Ovary (tissue), 7 donors: ENCODE measurements at regions not wholly inside any gene's neighbourhood (a gene's known extent, or its start where the extent isn't known, plus 50 kb on each side); places are given as distances from the start of the nearest gene placed in this dataset.
"Not testable (repeated sequence)": the region's sequence is repeated elsewhere in the genome, so short reads cannot be mapped to it uniquely, and the experiment has no call there.

Experiments
- DNase-seq, 5 donors: peaks; one replicate each; pipeline ENCODE4 v3.0.0-alpha.2; 2019 to 2020
- H3K27ac ChIP-seq, 2 donors: fragments of 200-600 bp; one replicate each; pipeline versions ENCODE4 v1.5.1 to v1.8.0; 2019 to 2022
- H3K27me3 ChIP-seq: fragments of 200-600 bp; one replicate; pipeline ENCODE4 v1.8.0; 2022
- H3K36me3 ChIP-seq: fragments of 200-600 bp; sonication (generic); one replicate; pipeline ENCODE4 v1.5.1; 2019
- H3K4me1 ChIP-seq: one replicate; pipeline ENCODE4 v1.8.1; 2013; ENCODE audit warnings: mild to moderate bottlenecking, moderate library complexity; ENCODE audit not compliant: insufficient read depth
- H3K4me3 ChIP-seq: fragments of 200-600 bp; sonication (generic); one replicate; pipeline ENCODE4 v1.5.1; 2017
- H3K9me3 ChIP-seq, 2 donors: fragments of 200-600 bp in 1 of 2; sonication (generic) in 1 of 2; one replicate each; pipeline versions ENCODE4 v1.5.1 to v1.8.1; 2013 to 2019; ENCODE audit warnings: mild to moderate bottlenecking in 1 of 2, moderate library complexity in 1 of 2
- WGBS, 3 donors: extraction: QIAGEN DNeasy Blood & Tissue Kit in 1 of 3; methylation state at CpG; one replicate each; pipeline versions ENCODE4 v1.1.5 to v1.1.7; 2013 to 2017; 5-methylcytosine and 5-hydroxymethylcytosine counted together
- intact Hi-C, 4 donors: fragments of 100-400 bp; cut with DNase I; formaldehyde crosslinking; loops; one replicate each; pipeline versions ENCODE4 v1.11.0 to v1.15.1; 2022 to 2023
- donor health status: DM: no; HTN: no; CAD: no; lungs with moderate emphysema.
- donor health status: DM: no; HTN: no; CAD: no.
- donor health status: Bipolar disorder and iron deficiency.
- donor health status: DM: no; HTN: no; CAD: no.
- donor health status: DM: yes; HTN: yes; CAD: no.

GRCh38 chr9:62810811-62811315, 1621.0 kb downstream of the SPATA31A7 start:
- H3K4me1 ChIP-seq, H3K27ac ChIP-seq, H3K27me3 ChIP-seq, H3K4me3 ChIP-seq, intact Hi-C loops, H3K9me3 ChIP-seq, H3K36me3 ChIP-seq, DNase-seq: not testable (repeated sequence)
- WGBS, 3 donors = 70 to 76% (median 76%) methylated on average over 5 of the region's 5 CpGs

GRCh38 chr9:62815436-62815835, 1625.6 kb downstream of the SPATA31A7 start:
- H3K4me3 ChIP-seq, H3K4me1 ChIP-seq, DNase-seq, H3K36me3 ChIP-seq, H3K27ac ChIP-seq, H3K9me3 ChIP-seq, H3K27me3 ChIP-seq, intact Hi-C loops: not testable (repeated sequence)
- 18 to 27% (median 24%) methylated on average over 1 of the region's 1 CpG for WGBS, 3 donors

- H3K4me3 ChIP-seq, intact Hi-C loops, H3K4me1 ChIP-seq, H3K9me3 ChIP-seq, DNase-seq, H3K36me3 ChIP-seq, H3K27me3 ChIP-seq, H3K27ac ChIP-seq: not testable (repeated sequence)
These were observed 1626.5 kb downstream of the SPATA31A7 start for GRCh38 chr9:62816331-62816730.

- WGBS, 3 donors = 43 to 87% (median 75%) methylated on average over 1 to 3 of the region's 3 CpGs
- intact Hi-C loops, H3K4me1 ChIP-seq, DNase-seq, H3K27me3 ChIP-seq, H3K27ac ChIP-seq, H3K36me3 ChIP-seq, H3K9me3 ChIP-seq, H3K4me3 ChIP-seq: not testable (repeated sequence)
These were observed 1627.4 kb downstream of the SPATA31A7 start for GRCh38 chr9:62817214-62817613.

GRCh38 chr9:62822185-62822584, 1632.3 kb downstream of the SPATA31A7 start:
- DNase-seq, H3K27ac ChIP-seq, H3K36me3 ChIP-seq, H3K4me1 ChIP-seq, H3K27me3 ChIP-seq, H3K9me3 ChIP-seq, H3K4me3 ChIP-seq, intact Hi-C loops: not testable (repeated sequence)
- WGBS, 3 donors = 40 to 46% (median 42%) methylated on average over 3 of the region's 3 CpGs

- intact Hi-C loops, H3K27me3 ChIP-seq, H3K36me3 ChIP-seq, DNase-seq, H3K27ac ChIP-seq, H3K4me3 ChIP-seq, H3K4me1 ChIP-seq, H3K9me3 ChIP-seq: not testable (repeated sequence)
- WGBS, 3 donors = 35 to 56% (median 44%) methylated on average over 1 to 2 of the region's 2 CpGs
These were observed 1638.4 kb downstream of the SPATA31A7 start for GRCh38 chr9:62827957-62828907.

GRCh38 chr9:62830829-62831459, 1641.1 kb downstream of the SPATA31A7 start:
- DNase-seq, H3K4me1 ChIP-seq, intact Hi-C loops, H3K9me3 ChIP-seq, H3K27me3 ChIP-seq, H3K36me3 ChIP-seq, H3K4me3 ChIP-seq, H3K27ac ChIP-seq: not testable (repeated sequence)
- WGBS, 3 donors = 7 to 14% (median 12%) methylated on average over 27 of the region's 27 CpGs

GRCh38 chr9:62833323-62834200, 1643.7 kb downstream of the SPATA31A7 start:
- intact Hi-C loops = not testable (repeated sequence)

GRCh38 chr9:62837254-62837911, 1647.5 kb downstream of the SPATA31A7 start:
- intact Hi-C loops, H3K4me3 ChIP-seq, H3K27me3 ChIP-seq, H3K9me3 ChIP-seq, H3K27ac ChIP-seq, H3K4me1 ChIP-seq, H3K36me3 ChIP-seq: not testable (repeated sequence)
- 1 to 4% (median 1%) methylated on average over 45 to 49 of the region's 50 CpGs for WGBS, 3 donors
- peak in 1 of 5 donors; percentile 3 for DNase-seq

More at GRCh38 chr9:62833323-62834200, 1643.7 kb downstream of the SPATA31A7 start:
- H3K27me3 ChIP-seq, H3K36me3 ChIP-seq, H3K4me3 ChIP-seq, H3K4me1 ChIP-seq, DNase-seq, H3K27ac ChIP-seq, H3K9me3 ChIP-seq: not testable (repeated sequence)
- WGBS, 3 donors = 19 to 25% (median 23%) methylated on average over 12 to 22 of the region's 33 CpGs

GRCh38 chr9:62838024-62838718, 1648.3 kb downstream of the SPATA31A7 start:
- DNase-seq = peak in 4 of 5 donors; percentile 45 to 72 (median 68)
- H3K36me3 ChIP-seq, H3K27me3 ChIP-seq, H3K4me1 ChIP-seq, H3K9me3 ChIP-seq, H3K27ac ChIP-seq, intact Hi-C loops: not testable (repeated sequence)
- 0 to 3% (median 1%) methylated on average over 43 to 57 of the region's 60 CpGs for WGBS, 3 donors
- peak overlapping the region; percentile 16 for H3K4me3 ChIP-seq
